Erythroblast (primary cell): ENCODE measurements at regions not wholly inside any gene's neighbourhood (a gene's known extent, or its start where the extent isn't known, plus 50 kb on each side); places are given as distances from the start of the nearest gene placed in this dataset.

Experiments
- GATA1 ChIP-seq: IDR thresholded peaks from 2 replicates; pipeline ENCODE4 v1.6.1; 2011; ENCODE audit warnings: low read depth, mild to moderate bottlenecking, control low read depth, low read length, moderate library complexity
- POLR2A ChIP-seq: IDR thresholded peaks from 2 replicates; pipeline ENCODE4 v1.6.1; 2011; ENCODE audit warnings: mild to moderate bottlenecking, low read length

GRCh38 chr6:139705284-139705683, 330.8 kb upstream of the CITED2 start:
- TF ChIP-seq POLR2A (no peak), GATA1 (no peak)
